Osteoblast (primary cell): ENCODE measurements at regions not wholly inside any gene's neighbourhood (a gene's known extent, or its start where the extent isn't known, plus 50 kb on each side); places are given as distances from the start of the nearest gene placed in this dataset.

Source experiments
- DNase-seq: peaks from one replicate; pipeline ENCODE4 v3.0.0; 2011; ENCODE audit warnings: low spot score, mixed read lengths; ENCODE audit not compliant: insufficient read length; ENCODE audit errors: missing footprints
- H2AFZ ChIP-seq: 2 replicates; pipeline ENCODE4 v1.6.0; 2011; ENCODE audit warnings: mild to moderate bottlenecking, low read length
- H3K27ac ChIP-seq: 2 replicates; pipeline ENCODE4 v1.5.1; 2011; ENCODE audit warnings: mild to moderate bottlenecking, low read depth, low read length, moderate library complexity
- H3K27me3 ChIP-seq: 2 replicates; pipeline ENCODE4 v1.6.0; 2012; ENCODE audit warnings: mild to moderate bottlenecking, control low read depth, inconsistent platforms, low read length, moderate library complexity; ENCODE audit not compliant: insufficient read depth
- H3K36me3 ChIP-seq: 2 replicates; pipeline ENCODE4 v1.5.1; 2011; ENCODE audit warnings: mild to moderate bottlenecking, low read length, control low read depth, moderate library complexity; ENCODE audit not compliant: insufficient read depth
- H3K4me1 ChIP-seq: 2 replicates; pipeline ENCODE4 v1.5.1; 2011; ENCODE audit warnings: mild to moderate bottlenecking, low read length, control low read depth, moderate library complexity; ENCODE audit not compliant: insufficient read depth
- H3K4me2 ChIP-seq: 2 replicates; pipeline ENCODE4 v1.6.0; 2011; ENCODE audit warnings: mild to moderate bottlenecking, low read length; ENCODE audit not compliant: insufficient read depth
- H3K4me3 ChIP-seq: fragments of 200-600 bp; sonication (generic); 3 replicates; pipeline ENCODE4 v1.5.1; 2012; ENCODE audit warnings: mild to moderate bottlenecking, low read length, inconsistent platforms; ENCODE audit not compliant: insufficient read depth
- H3K79me2 ChIP-seq: 2 replicates; pipeline ENCODE4 v1.6.0; 2012; ENCODE audit warnings: mild to moderate bottlenecking, low read length, control low read depth, inconsistent platforms; ENCODE audit not compliant: insufficient read depth
- H3K9me3 ChIP-seq: 2 replicates; pipeline ENCODE4 v1.5.1; 2011; ENCODE audit warnings: low read depth, low read length, control low read depth
- H4K20me1 ChIP-seq: 2 replicates; pipeline ENCODE4 v1.6.0; 2012; ENCODE audit warnings: mild to moderate bottlenecking, low read length, control low read depth; ENCODE audit not compliant: insufficient read depth
- TF ChIP-seq, protein P1 (sequence below): IDR thresholded peaks from 2 replicates; pipeline ENCODE4 v1.5.1; 2011; ENCODE audit warnings: mild to moderate bottlenecking, low read depth, low read length, moderate library complexity; ENCODE audit errors: extremely low read depth

DNA sequence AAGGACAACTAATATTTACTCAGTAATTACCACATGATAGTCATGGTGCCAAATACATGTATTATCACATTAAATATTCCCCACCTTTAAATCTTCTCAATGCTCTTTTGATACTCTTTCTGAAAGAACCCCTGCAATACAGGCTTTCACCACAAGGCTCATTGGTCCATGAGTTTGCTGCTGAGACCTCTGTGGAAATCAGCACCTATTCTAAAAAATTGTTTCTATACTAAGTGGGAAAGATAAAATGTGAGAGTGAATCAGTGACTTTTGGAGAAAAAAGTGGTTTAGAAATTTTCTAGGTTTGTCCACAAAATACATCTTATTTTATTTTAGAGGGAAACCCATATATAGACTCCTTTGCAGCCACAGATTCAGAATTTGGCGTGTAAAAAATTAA, 257.3 kb downstream of the ZIC3 start:
- no peaks in the 10 kb centered on the region for H4K20me1 ChIP-seq
- H3K27ac ChIP-seq, result no peak overlapping the region
- H3K4me1 ChIP-seq, result no peaks in the 10 kb centered on the region
- H3K79me2 ChIP-seq, result no peaks in the 10 kb centered on the region
- no peak overlapping the region for H3K4me2 ChIP-seq
- H3K27me3 ChIP-seq, result no peaks in the 10 kb centered on the region
- no peak overlapping the region for H3K4me3 ChIP-seq
- H3K36me3 ChIP-seq, result no peaks in the 10 kb centered on the region
- TF ChIP-seq, protein P1, sequence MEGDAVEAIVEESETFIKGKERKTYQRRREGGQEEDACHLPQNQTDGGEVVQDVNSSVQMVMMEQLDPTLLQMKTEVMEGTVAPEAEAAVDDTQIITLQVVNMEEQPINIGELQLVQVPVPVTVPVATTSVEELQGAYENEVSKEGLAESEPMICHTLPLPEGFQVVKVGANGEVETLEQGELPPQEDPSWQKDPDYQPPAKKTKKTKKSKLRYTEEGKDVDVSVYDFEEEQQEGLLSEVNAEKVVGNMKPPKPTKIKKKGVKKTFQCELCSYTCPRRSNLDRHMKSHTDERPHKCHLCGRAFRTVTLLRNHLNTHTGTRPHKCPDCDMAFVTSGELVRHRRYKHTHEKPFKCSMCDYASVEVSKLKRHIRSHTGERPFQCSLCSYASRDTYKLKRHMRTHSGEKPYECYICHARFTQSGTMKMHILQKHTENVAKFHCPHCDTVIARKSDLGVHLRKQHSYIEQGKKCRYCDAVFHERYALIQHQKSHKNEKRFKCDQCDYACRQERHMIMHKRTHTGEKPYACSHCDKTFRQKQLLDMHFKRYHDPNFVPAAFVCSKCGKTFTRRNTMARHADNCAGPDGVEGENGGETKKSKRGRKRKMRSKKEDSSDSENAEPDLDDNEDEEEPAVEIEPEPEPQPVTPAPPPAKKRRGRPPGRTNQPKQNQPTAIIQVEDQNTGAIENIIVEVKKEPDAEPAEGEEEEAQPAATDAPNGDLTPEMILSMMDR, result no peak
- no peak for DNase-seq
- H2AFZ ChIP-seq, result no peak overlapping the region
- H3K9me3 ChIP-seq, result no peaks in the 10 kb centered on the region

DNA sequence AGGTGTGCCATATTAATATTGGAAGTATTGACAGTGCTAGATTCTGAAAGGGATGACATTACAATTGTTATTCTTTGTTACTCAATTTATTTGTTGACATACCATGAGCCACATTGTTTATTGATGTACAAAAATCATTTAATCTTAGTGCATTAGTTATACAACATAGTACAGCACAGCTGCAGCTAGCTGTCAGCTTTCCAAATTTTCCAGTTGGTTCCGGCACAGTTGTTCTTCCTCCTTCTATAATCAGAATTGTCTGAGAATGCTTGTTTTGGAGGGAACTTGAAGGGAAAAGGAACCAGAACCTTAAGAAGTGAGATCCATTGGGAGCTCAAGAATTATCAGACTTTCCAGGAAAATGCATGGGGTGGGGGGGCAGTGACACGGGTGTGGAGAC, 281.4 kb downstream of the ZIC3 start:
- Histone ChIP-seq H3K27me3 (no peaks in the 10 kb centered on the region), H3K4me3 (no peak overlapping the region), H3K9me3 (no peaks in the 10 kb centered on the region), H3K79me2 (no peaks in the 10 kb centered on the region), H3K27ac (no peak overlapping the region), H3K4me1 (no peaks in the 10 kb centered on the region), H2AFZ (no peak overlapping the region), H3K4me2 (no peak overlapping the region), H4K20me1 (no peaks in the 10 kb centered on the region), H3K36me3 (no peaks in the 10 kb centered on the region)
- TF ChIP-seq, protein P1, result no peak
- DNase-seq, result no peak

DNA sequence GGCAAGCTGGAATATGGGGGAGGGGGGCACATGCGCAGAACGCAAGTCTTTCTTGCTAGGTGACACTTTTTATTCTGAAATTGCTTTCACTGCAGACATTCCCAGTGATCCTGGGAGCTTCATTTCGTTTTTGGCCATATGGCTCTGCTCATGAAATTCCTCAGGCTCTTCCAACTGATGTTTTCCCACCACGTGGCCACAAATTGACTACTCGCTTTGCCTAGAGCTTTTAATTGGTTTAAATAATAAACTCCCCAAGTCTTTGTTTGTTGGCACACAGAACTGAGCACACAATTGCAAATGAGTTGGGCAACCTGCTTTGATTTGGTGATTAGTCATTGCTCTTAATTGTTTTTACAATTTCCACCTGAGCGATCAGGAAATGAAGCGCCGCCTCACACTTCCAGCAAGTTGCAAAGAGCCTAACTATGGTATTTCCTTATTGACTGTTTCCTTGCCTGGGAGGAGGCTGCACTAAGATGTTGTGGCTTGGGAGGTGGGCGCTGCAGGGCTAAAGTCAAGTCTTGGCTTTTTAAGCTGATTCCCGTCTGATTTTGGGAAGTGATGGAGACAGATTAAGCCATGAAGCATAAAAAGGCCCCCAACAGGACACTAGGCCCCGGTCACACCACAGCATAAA, 282.5 kb downstream of the ZIC3 start:
- H3K27me3 ChIP-seq, result no peaks in the 10 kb centered on the region
- no peaks in the 10 kb centered on the region for H3K4me1 ChIP-seq
- H2AFZ ChIP-seq, result no peak overlapping the region
- H3K27ac ChIP-seq, result no peak overlapping the region
- no peaks in the 10 kb centered on the region for H3K9me3 ChIP-seq
- H3K4me2 ChIP-seq, result no peak overlapping the region
- no peak overlapping the region for H3K4me3 ChIP-seq
- H3K36me3 ChIP-seq, result no peaks in the 10 kb centered on the region
- no peaks in the 10 kb centered on the region for H3K79me2 ChIP-seq
- H4K20me1 ChIP-seq, result no peaks in the 10 kb centered on the region
- no peak for DNase-seq
- TF ChIP-seq, protein P1, result no peak

DNA sequence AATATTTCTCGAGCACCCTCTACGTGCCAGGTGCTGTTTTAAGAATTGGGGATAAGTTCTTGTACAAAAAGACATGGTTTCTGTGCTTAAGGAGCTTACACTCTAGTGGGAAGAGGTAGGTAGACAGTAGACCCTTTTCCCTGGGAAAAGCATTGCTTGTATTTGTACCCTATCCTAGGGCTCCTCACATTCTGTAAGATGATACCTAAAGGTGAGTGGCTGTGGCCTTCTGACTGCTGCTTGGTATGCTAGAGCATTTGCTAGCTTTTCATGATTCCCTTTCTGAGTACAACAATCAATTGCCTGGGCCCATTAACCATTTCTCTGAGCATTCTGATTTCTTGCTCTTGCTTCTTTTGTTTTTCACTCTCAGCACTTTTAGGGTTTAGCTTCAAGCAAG, 286.6 kb downstream of the ZIC3 start:
- Histone ChIP-seq H3K79me2 (no peaks in the 10 kb centered on the region), H3K4me2 (no peak overlapping the region), H4K20me1 (no peaks in the 10 kb centered on the region), H3K27ac (no peak overlapping the region), H3K9me3 (no peaks in the 10 kb centered on the region), H2AFZ (no peak overlapping the region), H3K4me3 (no peak overlapping the region), H3K4me1 (no peaks in the 10 kb centered on the region), H3K27me3 (no peaks in the 10 kb centered on the region), H3K36me3 (no peaks in the 10 kb centered on the region)
- no peak for DNase-seq
- TF ChIP-seq, protein P1, result no peak
